KMS-11 (cell line): ENCODE measurements at regions not wholly inside any gene's neighbourhood (a gene's known extent, or its start where the extent isn't known, plus 50 kb on each side); places are given as distances from the start of the nearest gene placed in this dataset.

Experiments used
- H2AFZ ChIP-seq: fragments of 200-600 bp; sonication (generic); 2 replicates; pipeline ENCODE4 v1.6.1; 2016; ENCODE audit warnings: antibody characterized with exemption, mixed run types, low read depth
- H3K27ac ChIP-seq: fragments of 200-600 bp; sonication (generic); 2 replicates; pipeline ENCODE4 v1.6.1; 2016; ENCODE audit warnings: mild to moderate bottlenecking, mixed run types
- H3K27me3 ChIP-seq: fragments of 200-600 bp; sonication (generic); 2 replicates; pipeline ENCODE4 v1.6.1; 2017; ENCODE audit warnings: mild to moderate bottlenecking, low read depth, mixed run types, moderate library complexity; ENCODE audit not compliant: insufficient read depth
- H3K36me3 ChIP-seq: fragments of 200-600 bp; sonication (generic); 2 replicates; pipeline ENCODE4 v1.6.1; 2017; ENCODE audit warnings: mild to moderate bottlenecking, mixed run types; ENCODE audit not compliant: insufficient read depth
- H3K4me1 ChIP-seq: fragments of 200-600 bp; sonication (generic); 2 replicates; pipeline ENCODE4 v1.6.1; 2016; ENCODE audit warnings: mild to moderate bottlenecking, low read depth, mixed run types; ENCODE audit not compliant: poor library complexity, severe bottlenecking
- H3K4me2 ChIP-seq: fragments of 200-600 bp; sonication (generic); 2 replicates; pipeline ENCODE4 v1.7.0; 2016; ENCODE audit warnings: mild to moderate bottlenecking, mixed run types
- H3K4me3 ChIP-seq: fragments of 200-600 bp; sonication (generic); IDR thresholded peaks from 2 replicates; pipeline ENCODE4 v1.6.1; 2017; ENCODE audit warnings: low read depth, low read length, mixed read lengths; ENCODE audit not compliant: insufficient read depth
- H3K79me2 ChIP-seq: fragments of 200-600 bp; sonication (generic); 2 replicates; pipeline ENCODE4 v1.6.1; 2016; ENCODE audit warnings: low read depth, mixed run types; ENCODE audit not compliant: insufficient read depth
- H3K9ac ChIP-seq: fragments of 200-600 bp; sonication (generic); 2 replicates; pipeline ENCODE4 v1.6.1; 2016; ENCODE audit warnings: mild to moderate bottlenecking, mixed run types
- H4K20me1 ChIP-seq: fragments of 200-600 bp; sonication (generic); 2 replicates; pipeline ENCODE4 v1.6.1; 2016; ENCODE audit warnings: mild to moderate bottlenecking, mixed run types; ENCODE audit not compliant: insufficient read depth
- CTCF ChIP-seq: fragments of 200-600 bp; sonication (generic); conservative IDR thresholded peaks from 2 replicates; pipeline ENCODE4 v1.6.1; 2017; ENCODE audit warnings: low read depth, mild to moderate bottlenecking, antibody characterized with exemption, low read length, moderate library complexity, mixed read lengths

GRCh38 chr6:23704479-23705052 lies 421.4 kb upstream of the NRSN1 start:
- no peak for TF ChIP-seq CTCF
- H3K4me1 ChIP-seq, result no peaks in the 10 kb centered on the region

DNA sequence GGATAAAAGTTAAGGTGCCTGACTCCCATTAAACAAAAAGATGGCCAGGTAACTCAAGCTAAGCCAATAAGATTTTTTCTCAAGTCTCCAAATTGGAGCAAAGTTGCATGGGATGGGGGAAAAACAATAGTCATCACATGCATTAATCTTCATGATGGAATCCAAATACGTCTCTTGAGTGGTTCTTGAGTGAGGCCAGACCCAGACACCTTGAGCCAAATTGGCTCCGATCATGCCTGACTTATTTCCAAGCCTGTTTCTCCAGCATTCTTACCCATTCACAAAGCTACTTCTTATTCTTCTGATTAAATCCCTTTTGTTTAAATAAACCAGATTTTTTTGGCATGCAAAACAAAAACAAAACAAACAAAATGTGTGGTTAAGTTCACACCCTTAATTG lies 420.3 kb upstream of the NRSN1 start:
- no peaks in the 10 kb centered on the region for H3K79me2 ChIP-seq
- no peaks in the 10 kb centered on the region for H3K4me1 ChIP-seq
- H3K4me3 ChIP-seq, result no peak overlapping the region
- no peak overlapping the region for H3K27ac ChIP-seq
- TF ChIP-seq CTCF, result no peak
- no peak overlapping the region for H2AFZ ChIP-seq
- no peaks in the 10 kb centered on the region for H3K27me3 ChIP-seq
- H4K20me1 ChIP-seq, result no peaks in the 10 kb centered on the region
- H3K36me3 ChIP-seq, result no peaks in the 10 kb centered on the region
- H3K4me2 ChIP-seq, result no peak overlapping the region
- H3K9ac ChIP-seq, result no peak overlapping the region

More at GRCh38 chr6:23704479-23705052, 421.4 kb upstream of the NRSN1 start:
- H3K27me3 ChIP-seq, result no peaks in the 10 kb centered on the region
- no peaks in the 10 kb centered on the region for H4K20me1 ChIP-seq
- H2AFZ ChIP-seq, result no peak overlapping the region
- H3K27ac ChIP-seq, result no peak overlapping the region
- H3K9ac ChIP-seq, result no peak overlapping the region
- no peak overlapping the region for H3K4me2 ChIP-seq
- H3K79me2 ChIP-seq, result no peaks in the 10 kb centered on the region
- H3K36me3 ChIP-seq, result no peaks in the 10 kb centered on the region
- H3K4me3 ChIP-seq, result no peak overlapping the region

DNA sequence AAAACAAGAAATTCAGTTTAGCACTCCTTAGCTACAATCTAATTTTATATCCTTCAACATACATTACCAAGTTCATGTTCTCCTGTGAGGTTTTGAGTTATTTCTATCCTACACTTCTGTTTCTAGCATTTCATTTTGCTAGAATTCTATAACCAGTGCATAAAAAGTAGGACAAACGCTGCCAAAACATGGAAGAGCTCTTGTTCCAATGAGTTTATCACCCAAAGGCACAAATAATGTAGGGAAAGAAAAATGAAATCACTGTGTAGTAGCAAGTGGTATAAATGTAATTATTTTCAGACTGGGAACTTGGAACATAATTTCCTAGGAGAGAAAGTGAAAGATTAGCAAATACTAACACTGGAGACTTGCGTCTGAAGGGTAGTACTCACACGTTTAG lies 413.3 kb upstream of the NRSN1 start:
- no peak overlapping the region for H3K4me3 ChIP-seq
- H3K27me3 ChIP-seq, result no peaks in the 10 kb centered on the region
- H2AFZ ChIP-seq, result no peak overlapping the region

GRCh38 chr6:23713211-23713610 lies 412.8 kb upstream of the NRSN1 start:
- no peaks in the 10 kb centered on the region for H3K36me3 ChIP-seq
- no peak for TF ChIP-seq CTCF
- H4K20me1 ChIP-seq, result no peaks in the 10 kb centered on the region
- no peak overlapping the region for H2AFZ ChIP-seq
- H3K9ac ChIP-seq, result no peak overlapping the region
- H3K4me3 ChIP-seq, result no peak overlapping the region
- H3K4me2 ChIP-seq, result no peak overlapping the region
- no peaks in the 10 kb centered on the region for H3K79me2 ChIP-seq
- no peak overlapping the region for H3K27ac ChIP-seq
- no peaks in the 10 kb centered on the region for H3K4me1 ChIP-seq
- no peaks in the 10 kb centered on the region for H3K27me3 ChIP-seq

More for the DNA sequence above, 413.3 kb upstream of the NRSN1 start:
- Histone ChIP-seq H3K36me3 (no peaks in the 10 kb centered on the region), H3K4me2 (no peak overlapping the region), H4K20me1 (no peaks in the 10 kb centered on the region), H3K4me1 (no peaks in the 10 kb centered on the region), H3K27ac (no peak overlapping the region), H3K79me2 (no peaks in the 10 kb centered on the region), H3K9ac (no peak overlapping the region)
- no peak for TF ChIP-seq CTCF
